Fibroblast of the conjunctiva (primary cell): ENCODE measurements at regions not wholly inside any gene's neighbourhood (a gene's known extent, or its start where the extent isn't known, plus 50 kb on each side); places are given as distances from the start of the nearest gene placed in this dataset.

Experiments used
- DNase-seq: peaks from one replicate; pipeline ENCODE4 v3.0.0-alpha.2; 2010; ENCODE audit warnings: low read depth

- no peak for DNase-seq
Observed at GRCh38 chr18:25962919-25963318, 127.5 kb downstream of the SS18 start.

- DNase-seq: no peak
Observed at GRCh38 chr18:25962176-25962575, 128.2 kb downstream of the SS18 start.

GRCh38 chr18:25957017-25957416 is 133.4 kb downstream of the SS18 start:
- no peak for DNase-seq

GRCh38 chr18:25953111-25953510 is 137.3 kb downstream of the SS18 start:
- no peak for DNase-seq

- DNase-seq: no peak
Observed at GRCh38 chr18:25950321-25950720, 140.1 kb downstream of the SS18 start.

- no peak for DNase-seq
Observed at GRCh38 chr18:25946540-25946939, 143.9 kb downstream of the SS18 start.

- no peak for DNase-seq
Observed at GRCh38 chr18:25935356-25935755, 155.1 kb downstream of the SS18 start.

GRCh38 chr18:25931126-25931525 is 159.3 kb downstream of the SS18 start:
- no peak for DNase-seq

- no peak for DNase-seq
Observed at GRCh38 chr18:25929787-25930186, 160.6 kb downstream of the SS18 start.

- DNase-seq: no peak
Observed at GRCh38 chr18:25927830-25928229, 162.6 kb downstream of the SS18 start.

- DNase-seq: no peak
Observed at GRCh38 chr18:25923193-25923592, 167.2 kb downstream of the SS18 start.

- DNase-seq: no peak
Observed at GRCh38 chr18:25921677-25922421, 168.6 kb downstream of the SS18 start.

GRCh38 chr18:25915907-25916306 is 174.5 kb downstream of the SS18 start:
- no peak for DNase-seq

GRCh38 chr18:25898965-25899364 is 191.4 kb downstream of the SS18 start:
- no peak for DNase-seq

GRCh38 chr18:25896956-25897355 is 193.5 kb downstream of the SS18 start:
- DNase-seq: no peak

- peak; percentile 20 for DNase-seq
Observed at GRCh38 chr18:25896178-25896780, 194.1 kb downstream of the SS18 start.

- no peak for DNase-seq
Observed at GRCh38 chr18:25895518-25895917, 194.9 kb downstream of the SS18 start.

GRCh38 chr18:25886283-25886682 is 204.1 kb downstream of the SS18 start:
- no peak for DNase-seq

GRCh38 chr18:25883091-25883490 is 207.3 kb downstream of the SS18 start:
- DNase-seq: no peak

- no peak for DNase-seq
Observed at GRCh38 chr18:25881149-25881548, 209.3 kb downstream of the SS18 start.

- no peak for DNase-seq
Observed at GRCh38 chr18:25880441-25880840, 210.0 kb downstream of the SS18 start.

GRCh38 chr18:25876330-25876948 is 214.0 kb downstream of the SS18 start:
- no peak for DNase-seq

GRCh38 chr18:25875551-25876240 is 214.7 kb downstream of the SS18 start:
- DNase-seq: peak; percentile 5
